Activated T-helper 2 cell treated with anti-CD3 and anti-CD28 coated beads, Interferon-gamma antibody, Interleukin-2, Interleukin-4, amounts not matched to agents 10 μg/mL and 5 μg/mL and 100 μg/mL, durations not matched to agents 14 hours and 24 hours and 36 hours (primary cell): ENCODE measurements at regions not wholly inside any gene's neighbourhood (a gene's known extent, or its start where the extent isn't known, plus 50 kb on each side); places are given as distances from the start of the nearest gene placed in this dataset.

Experiments
- DNase-seq: peaks from one replicate; pipeline ENCODE4 v3.0.0; 2021; ENCODE audit warnings: low spot score
- H3K27ac Mint-ChIP-seq: one replicate; pipeline ENCODE4 v1.8.0; 2021; ENCODE audit warnings: mixed read lengths
- H3K27me3 Mint-ChIP-seq: one replicate; pipeline ENCODE4 v1.8.0; 2021; ENCODE audit warnings: low read depth, mixed read lengths
- H3K36me3 Mint-ChIP-seq: one replicate; pipeline ENCODE4 v1.8.0; 2021; ENCODE audit warnings: low read depth, mixed read lengths
- H3K4me1 Mint-ChIP-seq: one replicate; pipeline ENCODE4 v1.8.0; 2021; ENCODE audit warnings: low read depth, mixed read lengths
- H3K4me3 Mint-ChIP-seq: one replicate; pipeline ENCODE4 v1.8.0; 2021; ENCODE audit warnings: low read depth, mild to moderate bottlenecking, moderate library complexity, mixed read lengths
- H3K9me3 Mint-ChIP-seq: one replicate; pipeline ENCODE4 v1.8.0; 2021; ENCODE audit warnings: mixed read lengths
- intact Hi-C: fragments of 100-400 bp; cut with micrococcal nuclease; formaldehyde crosslinking; loops from one replicate; pipeline ENCODE4 v1.15.1; 2023

DNA sequence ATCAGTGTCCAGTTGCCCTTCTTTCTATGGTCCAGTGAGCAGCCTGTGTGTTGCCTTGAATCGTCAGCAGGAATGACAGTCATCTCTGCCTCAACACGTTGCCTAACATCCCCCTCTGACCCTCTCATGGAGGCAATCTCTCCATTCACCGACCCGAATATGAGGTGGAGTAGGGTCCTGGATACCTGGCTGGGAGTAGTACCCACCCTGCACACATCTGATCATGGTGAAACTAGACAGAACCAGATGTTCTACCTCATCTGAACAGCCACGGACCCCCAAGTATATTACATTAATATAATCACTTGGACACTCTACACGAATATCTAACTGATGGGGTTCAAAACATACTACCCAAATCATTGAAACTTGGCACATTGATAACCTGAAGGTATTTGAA, 77.0 kb upstream of the COL21A1 start:
- Mint-ChIP-seq H3K36me3 (no peaks in the 10 kb centered on the region), H3K27ac (no peak overlapping the region), H3K27me3 (no peaks in the 10 kb centered on the region), H3K4me1 (no peaks in the 10 kb centered on the region), H3K4me3 (no peak overlapping the region), H3K9me3 (no peaks in the 10 kb centered on the region)
- intact Hi-C loops, result no loop called here
- DNase-seq, result no peak

DNA sequence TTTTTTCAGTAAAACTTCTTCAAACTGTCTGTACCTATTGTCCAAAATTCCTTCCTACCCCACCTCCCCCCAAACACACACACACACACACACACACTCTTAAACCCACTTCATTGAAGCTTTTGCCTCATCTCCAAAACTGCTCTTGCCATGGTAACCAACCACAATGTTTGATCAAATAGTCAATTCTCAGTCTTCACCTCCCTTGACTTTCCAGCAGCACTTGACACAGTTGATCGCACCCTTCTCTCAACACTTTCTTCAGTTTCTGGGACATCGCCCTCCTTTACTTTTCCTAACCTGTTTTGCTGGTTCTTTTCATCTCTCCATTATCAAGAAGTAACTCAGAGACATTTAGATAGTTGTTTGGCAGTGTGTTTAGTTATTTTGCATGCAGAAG, 71.5 kb upstream of the COL21A1 start:
- no peak overlapping the region for H3K4me3 Mint-ChIP-seq
- DNase-seq, result no peak
- no peaks in the 10 kb centered on the region for H3K4me1 Mint-ChIP-seq
- H3K9me3 Mint-ChIP-seq, result no peaks in the 10 kb centered on the region
- no peak overlapping the region for H3K27ac Mint-ChIP-seq
- H3K27me3 Mint-ChIP-seq, result no peaks in the 10 kb centered on the region
- intact Hi-C loops, result no loop called here
- H3K36me3 Mint-ChIP-seq, result no peaks in the 10 kb centered on the region

DNA sequence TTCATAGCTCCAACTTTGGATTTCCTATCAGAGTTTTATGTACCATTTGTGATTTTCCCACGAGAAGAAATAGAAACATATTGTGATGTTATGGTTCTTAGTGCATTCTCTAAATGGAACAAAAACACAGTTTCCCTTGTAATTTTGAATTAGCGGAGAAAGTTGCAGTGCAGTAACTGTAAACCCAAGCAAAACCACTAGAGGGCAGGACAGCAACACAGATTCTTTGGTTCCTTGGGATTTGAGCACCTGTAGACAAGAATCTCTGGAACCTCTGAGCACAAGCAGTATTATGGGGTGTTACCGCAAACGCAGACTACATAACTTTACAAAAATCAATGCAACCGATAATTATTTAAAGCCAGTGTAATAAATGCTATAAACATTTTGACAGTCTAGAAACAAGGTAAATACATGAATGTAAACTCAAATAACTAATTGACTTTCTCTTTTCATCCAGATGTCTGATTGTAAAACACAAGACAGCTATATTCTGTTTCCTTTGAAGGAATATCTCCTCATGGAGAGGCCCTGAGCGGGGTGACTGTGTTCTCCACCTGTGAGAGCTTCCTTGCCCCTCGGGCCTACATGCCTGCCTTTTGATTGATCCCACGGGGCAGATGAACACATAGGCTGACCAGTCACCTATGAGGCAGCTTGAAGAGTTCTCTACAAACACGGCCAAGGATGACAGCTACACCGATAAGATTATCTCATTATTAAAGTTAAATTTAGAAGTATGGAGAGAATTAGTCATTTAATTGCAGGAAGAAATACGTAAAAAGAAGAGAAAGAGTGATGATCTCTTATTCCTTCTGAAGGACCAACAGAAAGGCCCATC, 67.5 kb upstream of the COL21A1 start:
- no peak overlapping the region for H3K27ac Mint-ChIP-seq
- H3K36me3 Mint-ChIP-seq, result no peaks in the 10 kb centered on the region
- DNase-seq, result no peak
- intact Hi-C loops, result no loop called here
- H3K27me3 Mint-ChIP-seq, result no peaks in the 10 kb centered on the region
- H3K4me3 Mint-ChIP-seq, result no peak overlapping the region
- no peaks in the 10 kb centered on the region for H3K4me1 Mint-ChIP-seq
- H3K9me3 Mint-ChIP-seq, result no peaks in the 10 kb centered on the region

DNA sequence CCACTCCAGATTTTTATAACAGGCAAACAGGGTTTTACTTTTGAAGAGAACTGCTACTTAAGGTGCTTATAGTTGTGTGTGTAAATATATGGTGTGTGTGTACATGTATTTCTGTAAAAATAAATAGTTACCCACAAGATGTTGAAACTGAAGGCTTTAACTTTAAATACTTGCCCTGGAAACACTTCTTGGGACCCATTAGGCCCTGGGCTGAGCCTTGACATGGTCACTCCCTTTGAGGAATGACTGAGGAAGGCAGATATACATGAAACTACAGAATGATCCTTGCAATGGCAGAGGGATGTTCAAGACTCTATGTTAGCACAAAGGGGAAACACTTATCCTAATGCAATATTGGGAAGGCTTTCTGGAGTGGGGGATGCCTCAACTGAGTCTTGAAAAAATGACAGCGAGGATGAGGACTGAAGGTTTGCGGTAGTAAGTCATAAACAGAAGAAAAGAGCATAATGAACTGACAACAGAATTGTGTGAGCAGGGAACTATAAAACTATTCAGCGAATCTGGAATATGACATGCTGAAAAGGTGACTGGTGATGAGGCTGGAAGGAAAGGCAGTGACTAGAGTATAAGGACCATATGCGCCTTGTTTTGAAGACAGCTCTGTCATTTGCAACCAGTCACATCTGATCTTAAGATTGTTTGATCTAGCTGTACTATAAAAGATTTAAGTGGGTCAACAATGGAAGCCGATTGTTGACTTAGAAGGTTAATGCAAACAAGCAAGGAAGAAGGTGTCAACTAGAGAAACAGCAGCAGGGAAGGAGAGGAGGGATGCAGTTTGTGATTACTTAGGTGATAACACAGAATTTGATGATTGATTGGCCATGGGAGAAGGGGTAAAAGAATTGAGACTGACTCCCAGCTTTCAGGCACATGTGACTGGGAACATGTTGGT, 64.4 kb upstream of the COL21A1 start:
- Mint-ChIP-seq H3K4me1 (no peaks in the 10 kb centered on the region), H3K36me3 (no peaks in the 10 kb centered on the region), H3K9me3 (no peaks in the 10 kb centered on the region), H3K27ac (no peak overlapping the region), H3K27me3 (no peaks in the 10 kb centered on the region), H3K4me3 (no peak overlapping the region)
- intact Hi-C loops, result no loop called here
- DNase-seq, result no peak

DNA sequence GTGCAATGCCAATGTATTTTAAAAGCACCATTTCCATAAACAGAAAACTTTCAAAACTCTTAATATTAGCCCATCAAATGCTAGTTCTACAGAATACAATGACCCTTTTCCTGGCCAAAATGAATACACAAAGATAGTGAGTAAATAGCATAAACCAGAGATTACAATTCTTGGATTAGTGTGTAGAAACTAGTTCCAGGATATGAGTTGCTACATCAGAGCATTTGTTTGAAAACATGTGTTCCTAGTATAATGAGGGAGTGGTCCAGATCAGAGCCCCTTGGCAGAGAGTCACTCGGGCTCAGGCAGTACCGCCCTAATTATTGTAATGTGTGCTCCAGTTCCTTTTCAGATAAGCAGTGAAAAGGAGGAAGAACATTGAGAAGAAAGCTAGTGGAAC, 63.7 kb upstream of the COL21A1 start:
- intact Hi-C loops, result no loop called here
- H3K36me3 Mint-ChIP-seq, result no peaks in the 10 kb centered on the region
- no peak overlapping the region for H3K4me3 Mint-ChIP-seq
- H3K27me3 Mint-ChIP-seq, result no peaks in the 10 kb centered on the region
- no peak for DNase-seq
- H3K4me1 Mint-ChIP-seq, result no peaks in the 10 kb centered on the region
- no peaks in the 10 kb centered on the region for H3K9me3 Mint-ChIP-seq
- H3K27ac Mint-ChIP-seq, result no peak overlapping the region

DNA sequence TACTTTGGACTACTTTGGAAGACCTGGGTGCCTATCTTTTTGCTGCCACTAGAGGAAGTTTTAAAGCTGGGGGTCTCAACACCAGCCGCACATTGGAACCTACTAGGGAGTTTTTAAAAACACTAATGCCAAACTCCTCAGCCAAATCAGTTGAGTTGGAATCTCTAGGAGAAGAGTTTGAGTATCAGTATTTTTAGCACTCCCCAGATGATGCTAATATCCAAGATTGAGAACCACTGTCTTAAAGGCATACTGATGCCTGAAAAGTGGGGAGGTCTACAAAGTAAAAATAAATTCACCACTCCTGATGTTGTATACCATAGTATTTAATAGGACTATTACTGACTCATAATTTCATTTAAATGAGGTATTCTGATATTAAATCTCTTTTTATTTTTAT, 62.9 kb upstream of the COL21A1 start:
- intact Hi-C loops, result no loop called here
- Mint-ChIP-seq H3K36me3 (no peaks in the 10 kb centered on the region), H3K9me3 (no peaks in the 10 kb centered on the region), H3K27me3 (no peaks in the 10 kb centered on the region), H3K27ac (no peak overlapping the region), H3K4me3 (no peak overlapping the region), H3K4me1 (no peaks in the 10 kb centered on the region)
- DNase-seq, result no peak

DNA sequence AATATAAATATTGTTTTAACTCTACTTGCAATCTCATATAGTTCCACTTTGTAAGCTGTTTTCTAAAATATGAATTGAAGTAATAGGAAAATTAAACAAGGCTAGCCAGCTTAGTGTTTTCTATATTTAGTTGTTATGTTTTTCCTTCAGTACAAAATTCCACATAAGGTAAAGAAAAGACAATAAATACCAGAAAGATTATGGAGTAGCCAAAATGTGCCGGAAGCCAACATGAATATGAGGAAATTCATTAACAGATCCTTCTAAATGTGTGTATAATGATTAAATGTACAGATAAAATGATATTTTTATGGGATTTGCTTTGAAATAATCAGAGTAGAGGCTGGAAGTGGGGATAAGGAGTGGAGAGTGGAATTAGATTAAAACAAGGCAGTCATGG, 52.5 kb upstream of the COL21A1 start:
- Mint-ChIP-seq H3K36me3 (no peaks in the 10 kb centered on the region), H3K4me3 (no peak overlapping the region), H3K4me1 (no peaks in the 10 kb centered on the region), H3K9me3 (no peaks in the 10 kb centered on the region), H3K27ac (no peak overlapping the region), H3K27me3 (no peaks in the 10 kb centered on the region)
- intact Hi-C loops, result no loop called here
- no peak for DNase-seq

DNA sequence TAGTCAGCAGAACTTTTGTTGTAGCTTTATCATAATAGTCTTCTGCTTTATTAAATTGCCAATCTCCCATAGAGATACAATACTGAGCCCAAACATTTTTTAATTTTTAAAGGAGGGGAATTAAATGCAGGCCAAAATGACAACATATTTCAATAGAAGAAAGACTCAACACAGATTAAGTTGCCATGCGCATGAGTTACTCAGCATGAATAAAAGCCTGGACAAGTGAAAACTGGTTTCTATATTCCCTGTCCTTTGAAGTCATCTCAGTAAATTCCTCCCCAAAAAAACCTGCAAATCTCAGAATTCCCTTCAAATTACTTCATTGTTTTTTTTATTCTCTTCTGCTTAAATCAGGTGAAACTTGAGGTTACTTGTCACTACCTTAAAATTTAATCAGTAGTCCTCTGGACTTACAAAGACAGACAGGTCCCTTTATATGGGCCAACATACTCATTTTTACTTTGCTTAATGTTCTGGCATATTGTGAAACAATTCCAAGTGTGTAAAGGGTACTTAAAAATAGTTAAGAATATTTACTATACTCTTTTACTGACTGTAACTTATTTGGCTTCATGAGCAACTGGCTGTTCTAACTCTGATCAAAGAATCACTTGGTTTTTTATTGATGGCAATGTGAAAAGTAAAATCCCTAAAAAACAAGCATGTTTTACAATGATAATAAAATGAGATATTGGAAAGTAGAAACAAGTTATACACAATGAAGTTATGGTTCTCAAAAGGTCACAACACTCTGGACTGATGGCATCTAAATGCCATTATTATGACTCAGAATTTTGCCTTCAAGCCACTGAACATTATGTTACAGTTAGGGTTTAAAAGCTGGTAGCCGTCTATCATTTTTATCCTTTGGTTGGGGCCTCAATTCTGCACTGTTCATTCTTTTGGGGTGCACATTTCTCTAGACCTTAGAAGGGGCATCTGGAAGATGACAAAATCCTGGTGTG, 49.9 kb upstream of the COL21A1 start:
- no peaks in the 10 kb centered on the region for H3K27me3 Mint-ChIP-seq
- no peaks in the 10 kb centered on the region for H3K4me1 Mint-ChIP-seq
- H3K36me3 Mint-ChIP-seq, result no peaks in the 10 kb centered on the region
- intact Hi-C loops, result no loop called here
- H3K4me3 Mint-ChIP-seq, result no peak overlapping the region
- no peak for DNase-seq
- no peak overlapping the region for H3K27ac Mint-ChIP-seq
- no peaks in the 10 kb centered on the region for H3K9me3 Mint-ChIP-seq
